Osteocyte (in vitro differentiated cells): ENCODE measurements at regions not wholly inside any gene's neighbourhood (a gene's known extent, or its start where the extent isn't known, plus 50 kb on each side); places are given as distances from the start of the nearest gene placed in this dataset.
A peak's percentile ranks its signal among the peaks of the same experiment; 100 is the strongest.

Experiments used
- DNase-seq: peaks from one replicate; pipeline ENCODE4 v3.0.0; 2021; ENCODE audit warnings: mixed read lengths; ENCODE audit not compliant: unreplicated experiment; ENCODE audit errors: extremely low spot score
- H3K27ac Mint-ChIP-seq: one replicate; pipeline ENCODE4 v1.8.0; 2021; ENCODE audit warnings: mild to moderate bottlenecking, mixed read lengths; ENCODE audit not compliant: unreplicated experiment
- H3K27me3 Mint-ChIP-seq: one replicate; pipeline ENCODE4 v1.8.0; 2021; ENCODE audit warnings: mixed read lengths; ENCODE audit not compliant: unreplicated experiment
- H3K36me3 Mint-ChIP-seq: one replicate; pipeline ENCODE4 v1.8.0; 2021; ENCODE audit warnings: mixed read lengths; ENCODE audit not compliant: unreplicated experiment
- H3K4me1 Mint-ChIP-seq: one replicate; pipeline ENCODE4 v1.8.0; 2021; ENCODE audit warnings: mixed read lengths; ENCODE audit not compliant: unreplicated experiment
- H3K4me3 Mint-ChIP-seq: one replicate; pipeline ENCODE4 v1.8.0; 2021; ENCODE audit warnings: mild to moderate bottlenecking, moderate library complexity, mixed read lengths; ENCODE audit not compliant: unreplicated experiment
- H3K9me3 Mint-ChIP-seq: one replicate; pipeline ENCODE4 v1.8.0; 2021; ENCODE audit warnings: mixed read lengths; ENCODE audit not compliant: unreplicated experiment
- TF ChIP-seq, protein P1 (sequence below): fragments of 200-600 bp; sonication (generic); IDR thresholded peaks from 2 replicates; pipeline ENCODE4 v1.5.0; 2021; ENCODE audit warnings: antibody characterized with exemption, mild to moderate bottlenecking, moderate library complexity

DNA sequence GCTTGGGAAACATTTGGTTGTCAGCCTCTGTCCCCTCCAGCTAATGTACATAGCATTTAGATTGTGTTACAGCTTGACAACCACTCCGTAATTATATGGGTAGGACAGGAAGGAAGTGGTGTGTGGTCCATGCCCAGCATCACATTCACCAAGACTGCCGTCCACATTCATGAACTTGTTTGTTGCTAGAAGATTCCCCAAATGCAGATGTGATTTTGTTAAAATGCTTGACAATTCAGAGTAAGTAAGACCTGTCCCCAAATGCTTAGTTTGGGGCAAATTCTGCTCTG lies 1482.7 kb downstream of the TBC1D22A start:
- Mint-ChIP-seq H3K27ac (no peak overlapping the region), H3K4me3 (no peak overlapping the region), H3K4me1 (no peaks in the 10 kb centered on the region), H3K36me3 (no peaks in the 10 kb centered on the region), H3K27me3 (peaks cover 17% of the 10 kb centered on the region), H3K9me3 (no peaks in the 10 kb centered on the region)
- no peak for DNase-seq
- TF ChIP-seq, protein P1, sequence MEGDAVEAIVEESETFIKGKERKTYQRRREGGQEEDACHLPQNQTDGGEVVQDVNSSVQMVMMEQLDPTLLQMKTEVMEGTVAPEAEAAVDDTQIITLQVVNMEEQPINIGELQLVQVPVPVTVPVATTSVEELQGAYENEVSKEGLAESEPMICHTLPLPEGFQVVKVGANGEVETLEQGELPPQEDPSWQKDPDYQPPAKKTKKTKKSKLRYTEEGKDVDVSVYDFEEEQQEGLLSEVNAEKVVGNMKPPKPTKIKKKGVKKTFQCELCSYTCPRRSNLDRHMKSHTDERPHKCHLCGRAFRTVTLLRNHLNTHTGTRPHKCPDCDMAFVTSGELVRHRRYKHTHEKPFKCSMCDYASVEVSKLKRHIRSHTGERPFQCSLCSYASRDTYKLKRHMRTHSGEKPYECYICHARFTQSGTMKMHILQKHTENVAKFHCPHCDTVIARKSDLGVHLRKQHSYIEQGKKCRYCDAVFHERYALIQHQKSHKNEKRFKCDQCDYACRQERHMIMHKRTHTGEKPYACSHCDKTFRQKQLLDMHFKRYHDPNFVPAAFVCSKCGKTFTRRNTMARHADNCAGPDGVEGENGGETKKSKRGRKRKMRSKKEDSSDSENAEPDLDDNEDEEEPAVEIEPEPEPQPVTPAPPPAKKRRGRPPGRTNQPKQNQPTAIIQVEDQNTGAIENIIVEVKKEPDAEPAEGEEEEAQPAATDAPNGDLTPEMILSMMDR, result no peak

DNA sequence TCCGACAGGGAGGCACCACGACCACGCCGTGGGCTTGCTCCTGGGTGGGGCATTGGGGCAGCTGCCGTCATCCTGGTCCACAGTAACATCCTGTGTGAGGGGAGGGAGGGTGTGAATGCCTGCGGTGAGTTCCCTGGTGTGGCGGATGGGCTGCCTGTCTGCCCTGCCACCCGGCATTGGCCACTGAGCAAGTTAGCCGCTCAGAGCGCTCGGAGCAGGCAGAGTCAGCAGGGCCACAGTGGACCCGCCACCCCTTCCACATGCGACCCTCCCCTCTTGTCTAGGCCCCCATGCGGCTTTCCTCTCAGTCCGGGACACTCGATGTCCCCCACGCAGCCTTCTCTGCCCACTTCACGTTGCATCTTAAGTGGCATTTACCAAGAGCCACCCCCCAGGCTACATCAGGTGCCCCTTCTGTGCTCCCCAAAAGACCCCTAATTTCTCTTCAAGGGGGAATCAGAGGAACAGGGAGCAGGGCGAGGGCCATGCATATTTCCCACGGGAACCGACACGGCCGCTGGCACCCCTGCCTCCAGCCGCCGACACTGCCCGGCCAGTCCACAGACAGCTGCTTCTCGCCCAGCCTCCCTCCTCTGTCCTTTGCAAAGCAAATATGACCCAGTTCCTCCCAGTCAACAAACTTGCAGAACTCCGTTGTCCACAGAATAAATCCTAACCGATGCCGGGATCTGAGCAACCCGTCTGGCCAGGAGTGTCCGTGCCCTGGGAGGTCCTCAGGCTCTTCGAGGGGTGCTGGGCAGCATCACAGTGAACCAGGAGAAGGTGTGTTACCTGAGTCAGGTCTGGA lies 1482.1 kb downstream of the TBC1D22A start:
- Mint-ChIP-seq H3K36me3 (no peaks in the 10 kb centered on the region), H3K4me1 (no peaks in the 10 kb centered on the region), H3K27me3 (peaks cover 23% of the 10 kb centered on the region), H3K4me3 (no peak overlapping the region), H3K27ac (no peak overlapping the region), H3K9me3 (no peaks in the 10 kb centered on the region)
- peak; percentile 80 for DNase-seq
- TF ChIP-seq, protein P1, result no peak

DNA sequence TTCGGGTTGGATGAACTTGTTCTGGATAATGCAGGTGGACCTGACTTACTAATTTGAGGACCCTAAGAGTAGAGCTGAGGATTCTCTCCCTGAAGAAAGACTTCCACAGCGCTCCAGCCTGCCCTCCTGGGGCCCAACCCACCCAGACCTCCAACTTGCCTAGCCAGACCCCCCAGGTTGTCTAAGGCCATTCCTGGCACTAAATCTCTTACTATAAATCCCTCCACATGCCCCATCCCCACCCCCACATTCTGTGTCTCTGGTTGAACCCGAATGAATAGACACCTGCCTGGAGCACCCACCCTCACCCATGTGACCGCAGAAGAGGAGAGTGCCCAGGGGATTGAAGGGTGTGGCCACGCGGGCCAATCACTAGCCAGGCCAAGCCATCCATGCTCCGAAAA lies 1480.0 kb downstream of the TBC1D22A start:
- Mint-ChIP-seq H3K36me3 (no peaks in the 10 kb centered on the region), H3K4me3 (no peak overlapping the region), H3K27me3 (peaks cover 19% of the 10 kb centered on the region), H3K9me3 (no peaks in the 10 kb centered on the region), H3K27ac (no peak overlapping the region), H3K4me1 (no peaks in the 10 kb centered on the region)
- TF ChIP-seq, protein P1, result no peak
- DNase-seq, result peak; percentile 73

DNA sequence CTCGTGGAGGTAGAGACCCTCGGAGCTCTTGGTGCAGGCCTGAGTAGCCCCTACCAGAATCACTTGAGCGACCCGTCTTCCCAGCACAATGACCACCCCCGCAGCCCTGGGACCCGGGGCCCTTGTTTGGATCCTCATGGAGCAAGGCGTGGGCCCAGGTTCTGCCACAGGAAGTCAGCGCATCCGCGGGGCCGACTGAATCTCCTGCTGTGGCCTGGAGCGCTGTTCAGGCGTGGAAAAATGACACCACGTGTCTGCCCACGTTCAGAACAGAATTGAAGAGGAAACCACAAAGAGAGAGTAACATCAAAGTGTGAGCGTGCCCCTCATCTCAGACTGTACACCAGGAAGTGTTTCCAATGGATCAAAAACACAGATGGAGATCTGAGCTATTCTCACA lies 1479.2 kb downstream of the TBC1D22A start:
- H3K4me1 Mint-ChIP-seq, result no peaks in the 10 kb centered on the region
- no peak overlapping the region for H3K4me3 Mint-ChIP-seq
- no peaks in the 10 kb centered on the region for H3K36me3 Mint-ChIP-seq
- peak; percentile 83 for DNase-seq
- no peaks in the 10 kb centered on the region for H3K9me3 Mint-ChIP-seq
- H3K27ac Mint-ChIP-seq, result no peak overlapping the region
- H3K27me3 Mint-ChIP-seq, result peaks cover 16% of the 10 kb centered on the region
- TF ChIP-seq, protein P1, result no peak

DNA sequence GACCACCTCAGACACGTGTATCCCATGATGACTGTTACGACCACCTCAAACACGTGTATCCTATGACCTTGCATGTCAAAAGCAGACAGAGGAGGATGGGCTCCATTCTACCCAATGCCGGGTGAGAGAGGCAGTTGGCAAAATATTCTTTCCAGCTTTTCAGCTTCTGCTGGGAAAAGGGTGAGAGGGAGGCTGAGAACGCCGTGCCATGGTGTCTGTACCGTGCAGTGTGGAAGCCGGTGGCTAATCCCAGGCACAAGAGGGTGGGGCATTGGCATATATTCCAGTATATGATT lies 1478.4 kb downstream of the TBC1D22A start:
- Mint-ChIP-seq H3K9me3 (no peaks in the 10 kb centered on the region), H3K4me3 (no peak overlapping the region), H3K36me3 (no peaks in the 10 kb centered on the region), H3K27ac (no peak overlapping the region), H3K27me3 (peaks cover 12% of the 10 kb centered on the region), H3K4me1 (no peaks in the 10 kb centered on the region)
- TF ChIP-seq, protein P1, result no peak
- DNase-seq, result peak; percentile 56
